HL-60 (cell line): ENCODE measurements at regions not wholly inside any gene's neighbourhood (a gene's known extent, or its start where the extent isn't known, plus 50 kb on each side); places are given as distances from the start of the nearest gene placed in this dataset.

Experiments
- DNase-seq, 2 experiments: peaks; one replicate each; pipeline ENCODE4 v3.0.0-alpha.2; 2010 to 2020; ENCODE audit warnings: low read depth in 1 of 2, low spot score in 1 of 2
- H3K27ac ChIP-seq: fragments of 250-450 bp; sonication (Bioruptor Pico); replicated peaks from 2 replicates; pipeline ENCODE4 v1.5.1; 2020; ENCODE audit warnings: mild to moderate bottlenecking, moderate library complexity
- H3K27me3 ChIP-seq: fragments of 250-450 bp; sonication (Bioruptor Pico); 2 replicates; pipeline ENCODE4 v1.5.1; 2021; ENCODE audit warnings: mild to moderate bottlenecking, moderate library complexity; ENCODE audit not compliant: insufficient read depth, poor library complexity, severe bottlenecking
- H3K4me3 ChIP-seq: replicated peaks from 2 replicates; pipeline ENCODE4 v1.5.1; 2011; ENCODE audit warnings: mild to moderate bottlenecking, control low read depth, low read length; ENCODE audit not compliant: insufficient read depth
- CTCF ChIP-seq: IDR thresholded peaks from one replicate; pipeline ENCODE4 v1.5.1; 2011; ENCODE audit warnings: low read length, control low read depth, inconsistent platforms; ENCODE audit not compliant: insufficient read depth
- GABPA ChIP-seq: IDR thresholded peaks from 2 replicates; pipeline ENCODE4 v1.6.1; 2012; ENCODE audit warnings: low read depth
- POLR2AphosphoS5 ChIP-seq: IDR thresholded peaks from 2 replicates; pipeline ENCODE4 v1.6.1; 2012; ENCODE audit warnings: low read depth
- REST ChIP-seq: IDR thresholded peaks from 2 replicates; pipeline ENCODE4 v1.6.1; 2012; ENCODE audit warnings: low read depth; ENCODE audit not compliant: insufficient replicate concordance
- SPI1 ChIP-seq: IDR thresholded peaks from 2 replicates; pipeline ENCODE4 v1.6.1; 2012; ENCODE audit warnings: low read depth, mild to moderate bottlenecking, borderline replicate concordance

- no peaks in the 10 kb centered on the region for H3K27me3 ChIP-seq
- no peak for DNase-seq
- no peak overlapping the region for H3K4me3 ChIP-seq
- no peak overlapping the region for H3K27ac ChIP-seq
- TF ChIP-seq POLR2AphosphoS5 (no peak), REST (no peak), CTCF (no peak), SPI1 (no peak), GABPA (no peak)
Observed at GRCh38 chr5:135136546-135136945, 102.5 kb upstream of the PITX1 start.

- DNase-seq, result peak in 1 of 2 experiments; percentile 42
- TF ChIP-seq CTCF, result no peak
- no peak for TF ChIP-seq POLR2AphosphoS5
- TF ChIP-seq GABPA, result no peak
- TF ChIP-seq SPI1, result no peak
- no peak for TF ChIP-seq REST
- H3K4me3 ChIP-seq, result no peak overlapping the region
- H3K27ac ChIP-seq, result no peak overlapping the region
- H3K27me3 ChIP-seq, result no peaks in the 10 kb centered on the region
Observed at GRCh38 chr5:135135530-135136226, 101.7 kb upstream of the PITX1 start.

- H3K4me3 ChIP-seq, result no peak overlapping the region
- no peak for TF ChIP-seq CTCF
- no peak for TF ChIP-seq REST
- TF ChIP-seq SPI1, result no peak
- H3K27ac ChIP-seq, result no peak overlapping the region
- DNase-seq, result no peak
- H3K27me3 ChIP-seq, result no peaks in the 10 kb centered on the region
Observed at GRCh38 chr5:135134691-135135381, 100.8 kb upstream of the PITX1 start.
